DMS53 treated with DMSO at 0.1 percent for 48 hours (cell line): ENCODE measurements at regions not wholly inside any gene's neighbourhood (a gene's known extent, or its start where the extent isn't known, plus 50 kb on each side); places are given as distances from the start of the nearest gene placed in this dataset.

Source experiments
- DNase-seq: peaks from one replicate; lab custom pipeline; 2025; ENCODE audit not compliant: unreplicated experiment; lab: John Stamatoyannopoulos, UW

DNA sequence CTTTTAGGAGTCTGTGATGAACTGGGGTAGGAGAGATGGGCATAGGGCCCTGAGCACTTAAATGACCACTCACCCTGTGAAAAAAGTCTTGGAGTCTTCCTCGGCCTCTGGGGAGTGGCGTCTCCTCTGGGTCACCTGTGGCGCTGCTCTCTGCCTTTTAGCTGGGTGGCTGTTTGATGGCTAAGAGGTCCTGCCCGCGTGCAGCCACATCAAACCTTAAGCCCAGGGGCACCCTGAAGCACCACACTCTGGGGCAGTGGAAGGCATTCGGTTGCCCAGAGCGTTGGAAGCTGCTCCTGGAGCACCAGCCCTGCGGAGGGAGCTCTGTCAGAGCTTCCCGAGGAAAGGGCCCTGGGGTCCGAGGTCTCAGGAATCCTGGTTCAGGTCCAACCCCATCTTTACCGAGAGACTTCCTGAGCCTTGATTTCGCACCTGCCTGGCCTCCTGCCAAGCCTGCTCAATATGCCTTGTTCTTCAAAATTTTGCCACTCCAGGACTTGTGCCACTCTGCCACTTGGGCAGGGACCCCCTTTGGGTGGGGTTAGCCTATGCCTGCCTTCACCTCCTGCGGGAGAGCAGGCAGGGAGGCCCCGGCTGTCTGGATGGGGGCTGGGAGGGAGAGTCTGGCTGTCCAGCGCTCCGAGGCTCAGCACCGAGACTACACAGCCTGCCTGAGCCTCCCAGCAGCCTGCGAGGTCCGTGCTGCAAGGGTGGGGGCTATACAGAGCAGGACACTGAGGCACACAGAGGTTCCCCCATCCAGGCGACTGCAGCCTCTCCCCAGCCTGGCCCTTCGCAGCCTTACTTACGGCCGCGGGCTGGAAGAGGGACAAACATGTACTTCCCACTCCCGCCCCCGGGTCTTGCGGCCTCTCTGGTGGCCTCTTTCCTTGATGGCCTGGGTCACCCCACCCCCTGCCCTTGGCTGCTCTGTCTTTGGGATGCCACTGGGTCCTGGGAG lies 63.4 kb upstream of the RNU6ATAC start:
- no peak for DNase-seq

DNA sequence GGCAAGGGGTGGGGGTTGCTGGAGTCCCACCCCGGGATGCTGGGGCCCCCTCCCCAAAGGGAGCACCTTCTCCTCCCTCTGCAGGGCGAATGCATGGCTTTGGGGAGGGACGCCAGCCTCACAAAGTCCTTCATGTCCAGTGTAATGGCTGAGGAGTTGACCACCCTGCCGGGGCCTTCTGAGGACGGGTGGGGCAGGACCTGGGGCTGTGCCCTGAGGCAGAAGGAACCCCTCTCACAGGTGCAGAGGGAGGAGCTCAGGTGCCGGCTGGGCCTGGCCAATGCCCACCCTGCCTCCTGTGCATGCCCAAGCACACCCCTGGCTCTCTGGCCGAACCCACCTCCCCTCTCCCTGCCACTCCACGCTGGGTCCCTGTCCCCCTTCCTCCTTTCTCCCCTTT lies 64.3 kb upstream of the RNU6ATAC start:
- DNase-seq: no peak

- no peak for DNase-seq
Measured at GRCh38 chr9:134229466-134230091, 65.2 kb upstream of the RNU6ATAC start.

GRCh38 chr9:134230092-134230941 lies 66.0 kb upstream of the RNU6ATAC start:
- DNase-seq: no peak

- no peak for DNase-seq
Measured at GRCh38 chr9:134230942-134231325, 66.6 kb upstream of the RNU6ATAC start.

GRCh38 chr9:134231330-134231745 lies 67.0 kb upstream of the RNU6ATAC start:
- DNase-seq: no peak

DNA sequence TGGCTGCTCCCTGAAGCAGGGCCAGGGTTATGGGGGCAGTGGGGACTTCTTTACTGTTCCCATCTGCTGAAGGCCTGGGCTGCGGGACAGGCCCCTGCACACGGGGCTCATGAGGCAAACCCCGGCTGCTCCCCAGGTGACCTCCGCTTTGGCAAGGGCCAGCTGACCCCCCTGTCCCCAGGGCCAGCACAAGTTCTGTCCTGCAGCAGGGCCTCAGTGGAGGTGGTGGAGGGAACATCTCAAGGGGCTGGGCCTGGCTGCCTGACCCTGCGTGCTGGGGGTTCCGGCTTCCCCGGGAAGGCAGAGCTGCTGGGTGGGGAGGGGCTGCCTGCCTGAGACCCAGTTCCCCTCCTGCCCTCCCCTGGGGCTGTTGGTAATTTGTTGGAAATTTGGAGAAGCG lies 67.4 kb upstream of the RNU6ATAC start:
- DNase-seq: no peak

GRCh38 chr9:134233022-134233421 lies 68.7 kb upstream of the RNU6ATAC start:
- no peak for DNase-seq

DNA sequence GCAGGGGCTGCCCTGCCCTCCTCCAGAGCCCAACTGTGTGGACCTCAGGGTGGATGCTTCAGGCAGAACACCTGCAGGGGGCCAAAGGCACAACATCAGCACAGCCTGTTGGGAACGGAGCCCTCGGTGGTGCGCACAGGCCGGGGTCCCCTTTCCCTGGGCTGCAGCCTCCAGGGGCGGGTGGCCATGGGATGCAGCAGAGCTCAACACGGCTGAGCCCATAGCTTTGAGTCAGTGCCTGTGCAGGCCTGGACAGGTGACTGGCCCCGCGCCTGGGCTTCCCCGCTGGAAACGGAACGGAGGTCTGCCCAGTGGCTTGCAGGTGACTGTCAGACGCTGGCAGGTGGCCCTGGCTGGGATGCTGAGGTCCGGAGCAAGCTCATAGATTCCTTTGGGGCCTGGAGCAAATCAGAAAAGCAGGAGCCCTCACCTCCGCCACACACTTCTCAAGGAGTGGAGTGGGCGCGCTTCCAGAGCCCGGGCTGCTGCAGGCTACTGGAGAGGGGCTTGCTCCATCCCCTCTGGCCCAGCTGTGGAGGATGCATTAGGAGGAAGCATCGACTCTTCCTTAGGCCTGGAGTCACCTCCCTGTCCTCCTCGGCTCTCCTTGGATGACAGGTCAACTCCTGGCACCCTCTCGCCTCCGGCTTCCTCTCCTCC lies 69.8 kb upstream of the RNU6ATAC start:
- DNase-seq: no peak

DNA sequence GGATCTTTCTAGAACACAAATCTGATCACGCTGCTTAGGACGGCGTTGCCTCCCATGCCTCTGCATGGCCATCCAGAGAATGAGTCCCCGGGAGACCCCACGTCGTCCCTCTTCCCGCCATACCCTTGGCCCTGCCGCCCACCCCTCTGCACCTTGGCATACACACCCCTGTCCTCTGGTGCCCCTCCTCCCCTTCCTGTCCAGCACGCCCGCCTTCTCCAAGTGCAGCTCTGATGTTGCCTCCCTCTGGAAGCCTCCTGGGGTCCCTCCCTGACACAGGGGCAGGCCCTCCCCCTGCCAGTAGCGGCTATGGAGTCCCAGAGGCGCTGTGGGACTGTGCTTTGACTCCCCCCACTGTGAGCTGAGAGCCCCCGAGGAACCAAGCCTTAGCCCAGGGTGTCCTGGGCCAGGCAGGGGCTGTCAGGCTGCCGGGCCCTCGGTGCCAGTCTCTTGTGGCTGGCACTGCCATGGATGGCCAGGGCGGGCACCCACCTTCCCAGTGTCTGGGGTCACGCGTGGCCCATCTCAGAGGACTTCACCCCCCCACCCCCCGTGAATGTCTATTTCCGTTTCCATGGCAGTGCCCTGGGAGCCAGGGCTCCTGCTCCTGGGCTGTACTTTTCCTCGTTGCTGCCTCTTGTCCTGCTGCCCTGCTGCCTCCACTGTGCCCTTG lies 70.5 kb upstream of the RNU6ATAC start:
- DNase-seq: no peak

GRCh38 chr9:134235366-134235765 lies 71.0 kb upstream of the RNU6ATAC start:
- DNase-seq: no peak

DNA sequence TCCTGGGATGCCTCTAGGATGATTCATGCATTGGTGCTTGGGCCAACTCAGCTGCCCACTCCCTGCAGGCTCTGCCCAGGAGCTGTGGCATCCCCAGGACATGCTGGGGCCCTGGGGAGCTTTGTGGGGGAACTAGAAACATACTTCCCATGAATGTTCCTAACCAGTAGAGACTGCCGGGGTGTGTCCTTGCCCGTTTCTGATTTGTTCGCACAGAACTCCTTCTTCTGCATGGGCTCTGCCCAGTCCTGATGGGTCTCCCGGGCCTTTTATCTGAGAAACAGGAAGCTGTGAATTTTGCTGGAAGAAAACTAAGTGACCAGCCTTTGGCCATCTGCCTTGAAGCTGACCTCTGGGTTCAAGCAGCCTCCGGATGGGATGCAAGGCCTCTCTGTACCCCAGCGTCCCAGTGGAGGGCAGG lies 71.6 kb upstream of the RNU6ATAC start:
- no peak for DNase-seq

- no peak for DNase-seq
Measured at GRCh38 chr9:134236935-134237629, 72.7 kb upstream of the RNU6ATAC start.

- no peak for DNase-seq
Measured at GRCh38 chr9:134237630-134238265, 73.4 kb upstream of the RNU6ATAC start.

GRCh38 chr9:134239130-134239903 lies 75.0 kb upstream of the RNU6ATAC start:
- no peak for DNase-seq

DNA sequence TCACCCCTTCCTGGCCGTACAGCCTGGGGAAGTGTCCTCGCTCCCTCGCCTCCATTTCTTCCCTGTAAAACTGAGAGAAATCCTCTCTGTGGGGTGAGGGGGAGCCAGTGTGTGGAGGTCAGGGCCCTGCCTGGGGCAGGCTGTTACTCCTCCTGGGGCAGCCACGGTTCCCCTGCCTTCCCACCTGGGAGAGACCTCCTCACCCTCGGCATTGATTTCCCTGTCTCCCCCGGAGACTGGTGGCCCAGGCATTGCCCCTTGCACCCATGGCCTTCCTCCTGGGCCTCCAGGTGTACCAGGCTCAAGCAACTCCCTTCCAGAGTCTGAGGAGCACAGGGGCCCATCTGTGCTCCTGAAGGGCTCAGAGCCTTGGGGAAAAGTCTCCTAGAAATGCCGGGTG lies 75.6 kb upstream of the RNU6ATAC start:
- no peak for DNase-seq

- no peak for DNase-seq
Measured at GRCh38 chr9:134240361-134240760, 76.0 kb upstream of the RNU6ATAC start.

DNA sequence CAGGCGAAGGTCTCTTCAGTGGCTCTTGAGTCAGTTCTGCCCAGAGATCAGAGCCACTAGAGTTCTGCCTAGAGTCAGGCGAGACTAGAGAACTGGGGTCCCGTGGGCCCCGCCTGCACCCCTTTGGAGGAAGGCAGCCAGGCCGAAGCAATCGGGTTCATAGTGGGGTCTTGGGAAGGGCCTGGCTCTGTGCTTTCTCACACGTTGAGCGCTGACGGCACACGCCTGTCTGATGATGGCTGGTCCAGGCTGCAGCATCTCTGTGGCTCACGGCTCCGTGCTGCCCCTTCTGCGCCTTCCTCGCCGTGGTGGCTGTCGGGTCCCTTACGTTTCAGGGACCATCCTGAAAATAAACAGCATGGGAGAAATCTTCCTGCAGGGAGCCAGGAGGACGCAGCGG lies 78.3 kb upstream of the RNU6ATAC start:
- DNase-seq: no peak
